GM18520 (cell line): ENCODE measurements at regions not wholly inside any gene's neighbourhood (a gene's known extent, or its start where the extent isn't known, plus 50 kb on each side); places are given as distances from the start of the nearest gene placed in this dataset.
"Not testable (repeated sequence)": the region's sequence is repeated elsewhere in the genome, so short reads cannot be mapped to it uniquely, and the experiment has no call there.

Experiments
- ATAC-seq: cut with Tn5 transposase; IDR thresholded peaks from one replicate; pipeline ENCODE4 v1.9.1; 2021; ENCODE audit not compliant: unreplicated experiment

DNA sequence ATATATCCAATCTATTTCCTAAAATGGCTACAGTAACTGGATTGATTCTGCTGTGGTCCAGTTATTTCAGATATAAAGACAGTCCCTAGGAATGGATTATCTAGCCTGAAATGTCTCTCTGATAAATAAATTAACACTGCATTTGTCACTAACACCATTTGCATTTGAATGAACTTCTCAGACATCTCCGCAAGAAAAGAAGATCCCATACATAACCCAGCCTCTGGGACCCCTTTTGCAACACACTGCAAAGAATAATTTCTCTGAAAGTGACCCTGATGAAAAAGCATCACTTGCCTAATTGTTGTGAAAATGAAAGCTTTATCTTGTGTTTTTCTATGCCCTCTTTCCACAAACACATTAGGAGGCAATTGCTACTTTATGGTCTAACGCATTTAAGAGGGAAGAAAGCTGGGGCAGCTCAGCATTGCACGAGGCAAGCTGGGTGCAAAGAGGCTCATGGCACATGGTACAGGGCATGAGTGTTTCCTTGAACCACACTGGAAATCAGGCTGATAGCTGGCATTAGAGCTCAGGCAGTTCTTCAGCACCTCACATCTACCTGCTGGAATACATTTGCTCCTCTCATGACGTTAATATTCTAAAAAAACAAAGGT, 379.9 kb downstream of the IRS2 start:
- no peak for ATAC-seq

DNA sequence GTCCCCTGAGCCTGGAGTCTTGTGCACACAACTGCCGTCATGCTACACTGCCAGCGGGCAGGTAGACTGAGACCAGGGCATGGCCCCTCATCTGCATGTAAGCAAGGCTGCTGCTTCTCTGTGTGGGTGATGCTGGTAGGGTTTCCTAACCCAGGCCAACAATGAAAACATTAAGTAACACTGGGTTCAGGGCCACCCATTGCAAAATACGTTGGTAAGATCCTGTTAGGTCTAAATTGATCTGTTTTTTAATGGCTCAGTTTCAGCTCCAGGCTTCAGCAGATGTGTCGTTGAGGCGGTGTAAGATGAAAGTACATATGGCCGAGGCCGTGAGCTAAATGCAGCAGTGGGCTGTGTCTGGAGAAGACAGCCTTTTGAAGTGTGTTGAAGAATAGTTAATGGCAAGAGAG, 383.4 kb downstream of the IRS2 start:
- ATAC-seq: no peak

DNA sequence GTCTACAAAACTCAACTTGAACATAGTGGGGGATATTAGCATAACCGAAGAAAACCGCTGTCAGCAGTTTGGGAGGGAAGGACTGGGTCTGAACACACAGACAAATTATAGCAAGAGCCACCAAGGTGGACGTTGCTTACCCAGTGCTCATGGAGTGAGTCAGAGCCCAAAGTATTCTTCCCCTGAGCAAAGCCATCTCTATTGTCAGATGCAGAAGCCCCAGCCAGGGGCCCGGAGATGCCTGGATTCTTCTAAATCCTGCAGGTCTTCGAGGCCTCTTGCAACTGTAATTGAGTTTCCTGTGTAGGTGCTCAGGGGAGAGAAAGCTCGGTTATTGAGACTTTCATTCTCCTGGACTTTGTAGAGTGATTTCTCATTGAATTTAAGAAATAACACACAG, 384.5 kb downstream of the IRS2 start:
- ATAC-seq: no peak

DNA sequence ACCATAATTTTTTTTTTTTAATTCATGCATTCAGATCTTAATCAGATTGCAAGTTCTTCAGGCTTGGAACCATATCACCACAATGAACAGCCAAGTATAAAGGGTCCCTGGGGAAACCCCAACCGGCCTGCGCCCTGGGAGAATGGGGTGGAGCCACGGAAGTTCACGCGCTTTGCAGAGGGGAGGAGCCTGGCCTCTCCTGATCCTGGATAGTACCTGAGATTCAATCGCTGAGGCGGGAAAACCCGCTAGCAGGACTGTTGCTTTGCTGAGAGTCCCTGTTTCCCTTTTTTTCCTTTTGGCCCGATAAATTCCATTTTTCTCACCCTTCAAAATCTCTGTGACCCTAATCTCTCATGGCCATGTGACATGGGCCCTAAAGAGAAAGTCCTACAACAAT, 385.1 kb downstream of the IRS2 start:
- no peak for ATAC-seq

DNA sequence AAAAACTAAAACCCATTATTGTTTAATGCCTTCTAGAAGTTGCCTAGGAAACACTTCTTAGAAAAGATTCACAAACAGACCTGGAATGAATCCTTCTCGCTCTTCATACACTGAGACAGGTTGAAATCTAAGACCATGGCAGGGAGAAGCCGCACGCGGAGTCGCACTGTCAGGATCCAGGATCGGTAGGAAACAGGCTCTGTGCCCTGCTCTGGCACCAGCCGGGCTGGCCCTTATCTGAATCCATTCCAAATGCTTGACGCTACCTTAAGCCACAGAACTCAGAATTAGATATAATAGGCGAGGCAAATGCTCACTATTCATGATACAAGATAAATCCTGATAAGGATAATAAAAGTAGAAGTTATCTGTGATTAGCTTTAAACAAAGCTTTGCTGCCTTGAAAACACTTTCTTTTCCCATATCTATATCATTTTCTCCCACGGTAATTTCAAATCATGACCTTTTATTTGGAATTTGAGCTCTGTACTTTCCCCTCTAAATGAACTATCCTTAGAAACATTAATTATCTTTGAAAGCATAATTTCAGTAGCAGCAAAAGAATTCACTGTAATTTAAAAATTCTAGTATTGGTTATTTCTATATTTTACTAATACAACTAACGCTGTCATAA, 385.6 kb downstream of the IRS2 start:
- no peak for ATAC-seq

DNA sequence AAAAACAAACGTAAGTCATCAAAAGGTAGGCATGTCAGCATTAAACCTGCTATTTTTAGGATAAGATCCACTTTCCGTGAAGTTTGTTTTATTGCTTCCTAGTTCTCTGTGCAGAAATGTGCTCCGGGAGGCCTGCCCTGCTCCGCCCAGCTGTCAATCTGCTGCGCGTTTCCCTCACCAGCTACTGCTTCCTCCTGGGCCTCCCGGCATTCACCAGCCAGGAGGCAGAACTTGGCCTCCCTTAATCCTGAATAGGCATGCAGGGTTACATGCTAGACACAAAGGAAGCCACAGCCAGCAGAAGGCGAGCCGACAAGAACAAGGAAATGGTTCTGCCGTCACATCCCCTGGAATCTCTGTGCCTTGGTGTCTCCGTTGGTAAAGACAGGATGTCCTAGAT, 386.2 kb downstream of the IRS2 start:
- no peak for ATAC-seq

DNA sequence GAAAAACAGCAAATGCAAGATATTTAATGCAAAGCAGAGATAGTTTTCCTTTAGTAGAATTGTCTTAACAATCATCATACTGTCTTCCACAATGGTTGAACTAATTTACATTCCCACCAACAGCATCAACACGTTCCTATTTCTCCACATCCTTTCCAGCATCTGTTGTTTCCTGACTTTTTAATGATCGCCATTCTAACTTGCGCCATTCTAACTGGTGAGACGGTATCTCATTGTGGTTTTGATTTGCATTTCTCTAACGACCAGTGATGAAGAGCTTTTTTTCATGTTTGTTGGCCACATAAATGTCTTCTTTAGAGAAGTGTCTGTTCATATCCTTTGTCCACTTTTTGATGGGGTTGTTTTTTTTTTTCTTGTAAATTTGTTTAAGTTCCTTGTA, 388.3 kb downstream of the IRS2 start:
- not testable (repeated sequence) for ATAC-seq

DNA sequence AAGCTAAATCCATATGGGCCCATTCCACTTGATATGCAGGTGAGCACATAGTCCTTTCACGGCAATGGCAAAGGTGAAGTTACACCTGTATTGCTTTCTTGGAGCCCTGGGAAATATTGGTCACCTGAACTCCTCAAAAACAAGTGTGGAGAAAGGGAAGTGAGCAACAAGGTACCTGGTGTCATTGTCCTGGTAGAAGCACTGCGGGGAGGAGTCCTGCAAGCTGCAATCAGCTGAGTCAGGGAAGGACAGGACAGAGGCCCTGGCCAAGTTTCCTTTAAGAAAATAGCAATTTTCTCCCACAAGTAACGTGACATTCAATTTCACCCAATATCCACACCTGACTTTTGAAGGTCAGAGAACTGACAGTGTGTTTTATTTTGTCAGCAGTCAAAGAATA, 389.1 kb downstream of the IRS2 start:
- ATAC-seq: no peak

DNA sequence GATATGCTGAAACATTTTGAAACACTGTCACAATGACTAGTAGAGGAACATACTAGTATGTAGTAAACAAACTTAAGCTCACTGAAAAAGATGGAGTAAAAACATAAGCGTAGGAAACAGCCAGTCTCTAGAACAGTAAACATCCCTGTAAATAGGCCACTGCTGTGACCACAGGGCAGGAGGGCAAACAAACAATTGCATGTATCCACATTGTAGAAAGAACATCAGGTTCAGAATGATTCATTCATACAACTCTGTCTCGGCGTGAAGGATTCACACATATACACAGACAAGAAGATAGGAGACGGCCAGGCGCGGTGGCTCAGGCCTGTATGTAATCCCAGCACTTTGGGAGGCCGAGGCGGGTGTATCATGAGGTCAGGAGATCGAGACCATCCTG, 390.1 kb downstream of the IRS2 start:
- ATAC-seq: no peak

DNA sequence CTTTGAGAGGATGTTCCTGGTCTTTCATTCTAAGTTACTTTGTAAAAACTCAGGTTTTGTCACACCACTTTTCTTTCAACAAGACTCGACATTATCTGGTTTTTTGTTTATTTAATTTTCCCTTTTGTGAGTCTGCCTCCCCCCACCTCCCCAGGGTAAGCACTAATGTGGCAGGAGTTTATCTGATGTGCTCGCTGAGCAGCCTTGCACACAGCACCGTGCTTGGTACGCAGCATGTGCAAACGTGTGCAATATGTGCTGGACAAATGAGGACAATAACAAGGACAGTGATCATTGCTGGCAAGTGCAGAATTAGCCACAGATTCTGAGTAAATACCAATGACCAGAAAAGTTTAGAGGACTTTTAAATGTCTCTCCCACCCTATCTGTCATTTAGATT, 391.4 kb downstream of the IRS2 start:
- no peak for ATAC-seq

DNA sequence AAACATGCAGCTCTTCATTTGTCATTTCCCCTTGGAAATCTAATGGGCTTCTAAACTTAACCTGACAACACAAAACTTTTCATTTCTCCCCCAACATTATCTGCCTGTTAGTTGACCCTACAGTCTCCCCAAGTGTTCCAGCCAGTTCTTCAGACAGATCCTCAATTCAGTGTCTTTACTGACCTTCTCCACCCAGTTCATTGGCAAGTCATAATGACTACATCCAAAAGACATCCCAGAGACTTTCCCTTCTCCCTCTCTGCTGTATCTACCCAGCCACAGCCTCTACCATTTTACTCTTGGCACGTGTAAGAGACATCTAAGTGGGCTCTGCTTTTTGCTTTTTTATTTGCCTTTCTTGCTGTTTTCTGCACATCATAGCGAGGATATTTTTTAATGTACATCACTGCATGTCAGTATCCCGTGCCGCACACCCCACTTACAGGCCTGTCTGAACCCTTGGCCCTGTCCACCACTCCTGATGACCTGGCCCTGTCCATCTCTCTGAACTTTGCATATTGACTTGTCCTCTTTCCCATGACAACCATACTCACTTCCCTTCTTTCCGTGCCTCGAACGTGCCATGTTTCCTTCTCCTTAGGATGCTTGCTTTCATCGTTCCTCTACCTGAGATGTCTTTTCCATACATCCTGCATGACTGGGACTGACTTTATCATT, 391.9 kb downstream of the IRS2 start:
- ATAC-seq: no peak

DNA sequence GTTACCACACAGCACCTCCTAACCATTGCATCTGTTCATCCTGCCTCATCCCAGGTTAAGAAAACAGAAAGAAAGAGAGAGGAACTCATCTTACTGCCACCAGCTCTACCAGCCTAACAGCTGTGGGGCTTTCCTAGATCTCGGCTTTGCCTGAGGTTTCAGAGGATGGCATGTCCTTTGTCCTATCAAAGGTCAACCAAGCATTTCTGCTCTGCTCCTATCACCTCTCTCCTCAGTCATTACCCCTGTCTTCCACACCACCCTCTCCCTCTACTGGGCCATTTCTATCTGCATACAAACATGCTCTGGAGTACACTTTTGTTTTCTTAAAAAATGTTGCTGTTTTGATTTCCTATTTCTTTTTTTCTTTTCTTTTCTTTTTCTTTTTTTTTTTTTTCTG, 393.3 kb downstream of the IRS2 start:
- ATAC-seq: no peak

DNA sequence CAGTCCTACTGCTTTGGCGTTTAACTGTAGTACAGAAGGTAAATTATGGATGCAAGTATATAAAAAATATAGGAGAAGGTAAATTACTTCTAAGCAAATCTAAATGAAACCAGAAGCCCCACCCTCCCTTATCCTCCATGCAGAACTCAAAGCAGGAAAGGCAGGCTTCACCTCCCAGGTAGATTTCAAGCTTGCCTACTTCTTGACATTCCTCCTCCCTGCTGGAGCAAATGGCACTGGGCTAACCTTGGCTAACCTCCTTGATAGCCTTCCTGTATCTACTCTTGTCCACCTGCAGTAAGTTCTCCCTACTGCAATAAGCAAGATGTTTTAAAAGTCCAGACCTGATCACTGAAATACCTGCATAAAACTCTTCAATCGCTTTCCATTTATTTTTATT, 396.0 kb downstream of the IRS2 start:
- ATAC-seq: no peak

DNA sequence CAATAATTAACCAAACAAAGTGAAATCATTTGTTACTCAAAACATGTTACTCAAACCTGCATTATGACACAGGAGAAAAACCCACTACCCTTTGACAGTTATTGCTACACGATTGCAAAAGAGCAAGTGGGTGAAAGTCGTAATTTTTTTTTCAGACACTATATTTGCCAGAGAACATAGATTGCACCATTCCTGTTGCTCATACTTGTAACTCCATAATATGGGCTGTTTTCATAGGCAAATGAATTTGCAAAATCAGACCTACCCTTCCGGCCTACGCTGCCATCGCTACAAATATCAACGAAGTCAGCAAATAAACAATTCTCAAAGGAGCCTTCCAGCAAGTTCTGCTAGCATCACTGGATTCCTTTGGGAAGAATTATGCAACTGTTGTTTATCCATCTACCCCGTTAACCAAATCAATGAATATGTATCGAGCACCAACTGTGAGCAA, 396.5 kb downstream of the IRS2 start:
- no peak for ATAC-seq

DNA sequence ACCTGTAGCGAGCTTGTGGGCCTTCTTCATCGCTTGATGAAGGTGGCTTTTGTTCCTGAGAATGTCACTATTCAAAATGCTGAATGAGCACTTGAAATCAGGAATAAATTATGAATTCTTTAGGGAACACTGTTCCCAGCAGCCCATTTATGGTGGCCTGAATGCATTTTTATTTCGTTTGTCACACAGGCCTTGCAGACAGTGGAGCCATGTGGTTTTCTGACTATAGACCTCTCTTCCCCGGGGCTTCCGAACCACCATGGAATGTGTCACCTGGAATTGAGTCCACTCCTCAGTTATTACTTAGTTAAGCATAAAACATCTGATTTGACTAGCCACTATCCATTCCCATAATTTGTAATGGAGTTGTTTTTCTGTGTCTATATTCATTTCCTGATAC, 396.9 kb downstream of the IRS2 start:
- no peak for ATAC-seq

DNA sequence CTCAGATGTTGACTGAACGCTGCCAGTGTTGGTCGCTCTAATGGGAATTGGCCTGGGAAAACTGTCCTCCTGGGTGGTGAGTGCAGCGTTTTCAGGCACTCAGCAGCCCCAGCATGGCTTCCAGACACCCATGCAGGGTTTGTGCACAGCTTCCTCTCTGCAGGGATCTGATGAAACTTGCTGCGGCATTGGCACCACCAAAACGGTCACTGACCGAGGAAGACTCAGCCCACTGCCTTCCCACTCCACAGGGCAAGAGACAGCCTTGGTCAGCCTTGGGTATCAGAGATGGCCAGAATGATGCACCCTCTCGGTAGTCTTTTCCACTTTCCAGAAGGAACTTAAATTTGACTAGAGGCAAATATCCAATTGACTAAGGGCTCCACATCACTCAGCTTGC, 398.9 kb downstream of the IRS2 start:
- ATAC-seq: no peak

DNA sequence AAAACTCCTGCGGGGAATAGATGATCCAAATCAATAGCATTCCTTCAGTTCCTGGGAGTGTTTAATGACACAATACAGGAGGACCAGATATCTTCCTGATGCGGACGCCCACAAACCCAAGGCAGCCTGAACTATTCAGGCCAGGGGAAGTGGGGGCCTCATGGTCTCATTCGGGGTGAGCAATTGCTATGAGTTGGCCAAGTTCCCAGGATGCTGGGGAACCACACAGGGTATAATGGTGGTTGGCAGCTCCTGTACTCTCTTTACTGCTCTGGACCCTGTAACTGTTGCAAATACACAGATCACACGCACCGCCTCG, 401.2 kb downstream of the IRS2 start:
- no peak for ATAC-seq

DNA sequence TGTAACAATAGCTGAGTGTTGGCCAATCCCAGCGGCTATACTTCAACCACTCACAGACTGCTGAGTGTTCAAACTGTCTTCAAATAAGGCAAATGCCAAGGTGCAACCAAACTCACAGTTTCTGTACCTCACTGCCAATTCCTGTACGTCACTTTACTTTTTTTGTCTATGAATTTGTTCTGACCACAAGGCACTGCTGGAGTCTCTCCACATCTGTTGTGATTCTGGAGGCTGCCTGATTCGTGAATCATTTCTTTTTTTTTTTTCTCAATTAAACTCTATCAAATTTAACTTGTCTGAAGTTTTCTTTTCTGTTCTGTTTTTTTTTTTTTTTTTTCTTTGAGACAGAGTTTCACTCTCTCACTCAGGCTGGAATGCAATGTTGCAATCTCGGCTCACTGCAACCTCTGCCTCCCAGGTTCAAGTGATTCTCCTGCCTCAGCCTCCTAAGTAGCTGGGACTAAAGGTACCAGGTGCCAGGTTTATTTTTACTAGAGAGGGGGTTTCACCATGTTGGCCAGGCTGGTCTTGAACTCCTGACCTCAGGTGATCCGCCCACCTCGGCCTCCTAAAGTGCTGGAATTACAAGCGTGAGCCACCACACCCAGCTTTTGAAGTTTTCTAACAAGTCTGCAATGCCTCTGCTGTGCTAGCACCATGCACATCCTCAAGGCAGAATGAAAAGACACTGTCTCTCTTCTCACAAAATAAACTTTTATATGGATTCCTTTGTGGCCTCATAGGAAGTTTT, 401.7 kb downstream of the IRS2 start:
- ATAC-seq: no peak

DNA sequence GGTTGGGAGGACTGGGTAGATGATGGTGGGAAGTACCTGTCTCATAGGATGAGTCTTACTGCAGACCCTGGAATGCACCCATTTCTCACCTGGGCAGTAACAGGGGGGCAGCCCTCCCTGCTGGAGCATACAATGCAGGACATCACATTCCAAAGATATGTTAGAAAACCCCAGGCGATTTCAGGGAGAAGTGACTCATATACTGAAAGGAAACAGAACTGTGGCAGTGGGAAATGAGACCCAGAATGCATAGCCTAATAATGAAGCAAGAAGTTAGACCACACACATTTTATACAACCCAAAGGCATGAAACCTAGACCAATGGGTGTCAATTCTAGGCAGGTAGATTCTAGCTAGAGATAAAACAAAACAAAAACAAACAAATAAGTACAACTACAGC, 402.7 kb downstream of the IRS2 start:
- no peak for ATAC-seq

DNA sequence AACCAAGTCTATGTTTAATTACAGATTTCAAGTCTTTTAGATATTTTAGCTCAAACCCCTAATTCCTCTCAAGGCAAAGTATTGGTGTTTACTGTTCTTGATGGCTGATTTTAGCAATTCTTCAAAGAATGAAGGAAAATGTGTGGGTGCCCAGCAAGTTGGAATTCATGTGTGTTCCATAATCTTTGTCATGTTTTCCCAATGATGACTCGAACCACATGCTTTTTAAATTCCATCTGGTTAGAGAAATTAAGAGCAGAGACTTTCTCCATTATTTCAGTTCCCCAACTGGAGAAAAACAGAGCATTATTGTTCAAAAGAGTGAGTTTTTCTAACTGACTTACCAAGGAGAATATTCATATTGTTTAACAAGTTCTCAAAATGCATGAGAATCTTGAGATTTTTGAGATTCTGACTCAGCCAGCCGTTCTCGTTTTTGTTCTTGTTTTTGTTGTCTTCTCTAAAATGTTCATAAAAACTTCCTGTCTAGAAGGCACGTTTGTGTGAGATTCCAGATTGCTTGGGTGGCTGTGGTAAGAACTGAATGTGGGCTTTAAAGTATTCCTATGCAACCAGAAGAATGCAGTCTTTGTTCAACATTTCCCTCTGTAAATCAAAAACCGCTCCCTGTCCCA, 404.7 kb downstream of the IRS2 start:
- no peak for ATAC-seq

DNA sequence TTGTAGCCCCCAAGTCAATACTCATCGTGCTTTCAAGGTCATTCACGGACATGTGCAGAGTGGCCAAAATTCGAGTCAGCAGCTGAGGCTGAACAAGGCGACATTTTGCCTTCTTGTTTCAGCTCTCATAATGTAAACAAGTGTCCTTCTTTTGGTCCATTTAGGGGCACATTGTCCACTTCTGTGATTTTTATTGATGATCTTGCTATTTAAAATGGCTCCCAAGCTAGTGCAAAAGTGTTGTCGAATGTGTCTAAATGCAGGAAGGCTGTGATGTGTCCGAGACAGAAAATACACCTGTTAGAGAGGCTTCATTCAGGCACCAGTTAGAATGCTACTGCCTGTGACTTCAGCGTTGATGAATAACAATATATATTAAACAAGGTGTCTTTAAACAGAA, 405.9 kb downstream of the IRS2 start:
- ATAC-seq: no peak

DNA sequence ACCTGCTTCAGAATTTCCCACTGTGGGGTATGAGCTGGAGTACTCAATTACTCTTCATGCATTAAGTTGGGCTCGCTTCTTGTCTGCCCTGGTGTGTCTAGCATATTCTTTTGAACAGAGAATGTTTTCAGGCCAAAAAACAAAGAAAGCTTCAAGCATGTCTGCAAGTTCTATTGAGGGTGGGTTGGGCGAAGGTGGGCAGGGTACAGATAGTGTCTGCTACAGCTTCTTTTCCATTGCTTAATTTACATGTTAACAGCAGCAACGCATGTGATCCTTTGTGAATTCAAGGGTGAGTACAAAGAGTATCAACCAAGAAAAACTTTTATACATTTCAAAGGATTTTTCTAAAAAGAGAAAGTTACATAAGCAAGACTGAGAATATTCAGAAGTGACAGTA, 406.5 kb downstream of the IRS2 start:
- no peak for ATAC-seq
